ENCODE measurements at regions not wholly inside any gene's neighbourhood (a gene's known extent, or its start where the extent isn't known, plus 50 kb on each side); places are given as distances from the start of the nearest gene placed in this dataset.

DNA sequence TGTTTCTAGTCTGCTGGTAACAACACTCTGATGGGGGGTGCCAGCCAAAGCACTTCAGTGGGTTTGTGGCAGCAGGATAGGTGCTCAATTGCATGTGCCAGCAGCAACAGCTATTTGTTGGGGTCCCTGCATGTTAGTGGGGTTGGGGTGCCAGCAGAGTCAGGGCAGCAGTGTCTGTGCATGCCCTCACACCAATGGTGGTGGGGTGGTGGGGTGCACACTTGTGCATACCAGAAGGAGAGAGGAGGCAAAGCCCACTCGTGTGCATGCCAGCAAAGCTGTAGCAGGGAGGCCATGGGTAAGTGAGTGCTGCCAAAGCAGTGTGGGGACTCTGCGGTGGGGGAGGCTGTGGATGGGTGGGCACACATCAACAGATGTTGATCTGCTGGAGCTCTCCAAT is 232.2 kb downstream of the GABRG2 start:
- TF ChIP-seq POLR2A (IDR thresholded peaks at IDR 0.05) (no peak), EP300 (IDR thresholded peaks at IDR 0.05) (no peak), CTCF (IDR thresholded peaks at IDR 0.05) (no peak)
